Activated T-helper 1 cell treated with anti-CD3 and anti-CD28 coated beads, Interleukin-12 subunit alpha, Interleukin-12 subunit beta, Interleukin-2, Interleukin-4 antibody, amounts not matched to agents 30 ng/mL and 10 ng/mL and 1 ng/mL, durations not matched to agents 14 hours and 24 hours and 36 hours (primary cell): ENCODE measurements at regions not wholly inside any gene's neighbourhood (a gene's known extent, or its start where the extent isn't known, plus 50 kb on each side); places are given as distances from the start of the nearest gene placed in this dataset.

ENCODE experiments used
- DNase-seq: peaks from one replicate; pipeline ENCODE4 v3.0.0; 2021; ENCODE audit warnings: low spot score
- H3K27ac Mint-ChIP-seq: one replicate; pipeline ENCODE4 v1.8.0; 2021; ENCODE audit warnings: mild to moderate bottlenecking, mixed read lengths
- H3K27me3 Mint-ChIP-seq: one replicate; pipeline ENCODE4 v1.8.0; 2022; ENCODE audit warnings: mild to moderate bottlenecking, moderate library complexity, mixed read lengths; ENCODE audit not compliant: insufficient read depth
- H3K36me3 Mint-ChIP-seq: one replicate; pipeline ENCODE4 v1.8.0; 2021; ENCODE audit warnings: low read depth, mixed read lengths
- H3K4me1 Mint-ChIP-seq: one replicate; pipeline ENCODE4 v1.8.0; 2021; ENCODE audit warnings: low read depth, mixed read lengths
- H3K4me3 Mint-ChIP-seq: one replicate; pipeline ENCODE4 v1.8.0; 2021; ENCODE audit warnings: mild to moderate bottlenecking, moderate library complexity, mixed read lengths
- H3K9me3 Mint-ChIP-seq: one replicate; pipeline ENCODE4 v1.8.0; 2021; ENCODE audit warnings: mixed read lengths
- intact Hi-C: fragments of 100-400 bp; cut with micrococcal nuclease; formaldehyde crosslinking; loops from one replicate; pipeline ENCODE4 v1.15.1; 2024

GRCh38 chr5:61687371-61687770 lies 355.3 kb downstream of the ZSWIM6 start:
- Mint-ChIP-seq H3K4me1 (no peaks in the 10 kb centered on the region), H3K36me3 (no peaks in the 10 kb centered on the region), H3K9me3 (no peaks in the 10 kb centered on the region), H3K27ac (no peak overlapping the region), H3K4me3 (no peak overlapping the region), H3K27me3 (peaks cover 3% of the 10 kb centered on the region)
- DNase-seq = no peak
- intact Hi-C loops = no loop called here

- H3K36me3 Mint-ChIP-seq = no peaks in the 10 kb centered on the region
- no peak overlapping the region for H3K27ac Mint-ChIP-seq
- no peaks in the 10 kb centered on the region for H3K9me3 Mint-ChIP-seq
- DNase-seq = no peak
- peaks cover 3% of the 10 kb centered on the region for H3K27me3 Mint-ChIP-seq
- H3K4me1 Mint-ChIP-seq = no peaks in the 10 kb centered on the region
- H3K4me3 Mint-ChIP-seq = no peak overlapping the region
- intact Hi-C loops = no loop called here
These were observed 357.2 kb downstream of the ZSWIM6 start for GRCh38 chr5:61689153-61689846.

GRCh38 chr5:61697809-61698558 lies 365.9 kb downstream of the ZSWIM6 start:
- H3K9me3 Mint-ChIP-seq = no peaks in the 10 kb centered on the region
- H3K4me1 Mint-ChIP-seq = no peaks in the 10 kb centered on the region
- H3K4me3 Mint-ChIP-seq = no peak overlapping the region
- no peak for DNase-seq
- intact Hi-C loops = no loop called here
- no peaks in the 10 kb centered on the region for H3K36me3 Mint-ChIP-seq
- no peak overlapping the region for H3K27ac Mint-ChIP-seq
- H3K27me3 Mint-ChIP-seq = no peaks in the 10 kb centered on the region

DNA sequence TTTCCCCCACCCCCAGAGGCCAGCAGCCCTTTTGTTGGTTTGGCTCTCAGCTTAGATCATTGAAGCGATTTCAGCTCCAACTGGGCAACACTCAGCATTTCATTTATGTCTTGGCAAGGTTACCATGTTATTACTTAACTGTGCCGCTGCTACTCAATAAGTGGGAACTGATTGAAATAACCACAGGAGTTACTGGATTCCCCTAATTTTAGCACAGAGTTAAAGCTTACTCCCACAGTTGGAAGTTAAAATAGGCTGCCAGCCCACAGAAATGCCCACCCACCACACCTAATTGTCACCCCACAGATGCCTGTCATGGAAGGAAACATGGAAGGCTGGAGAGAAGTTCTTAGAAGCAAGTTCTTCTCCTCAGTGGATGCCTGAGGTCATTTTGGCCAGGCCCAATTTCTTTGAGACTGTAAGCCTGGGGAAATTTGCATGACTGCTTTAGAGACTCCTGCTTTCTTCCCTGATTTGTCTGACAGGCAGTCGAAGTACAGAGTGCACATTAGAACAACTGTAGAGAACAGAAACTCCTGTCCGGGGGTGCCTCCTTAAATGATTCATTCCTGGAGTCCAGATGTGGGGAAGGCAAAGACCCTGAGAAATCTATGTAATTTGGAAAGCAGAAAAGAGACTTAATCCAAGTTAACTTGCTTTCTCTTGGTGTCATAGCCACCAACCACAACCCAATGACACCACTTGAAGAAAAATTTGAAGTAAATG lies 370.0 kb downstream of the ZSWIM6 start:
- H3K4me1 Mint-ChIP-seq = no peaks in the 10 kb centered on the region
- intact Hi-C loops = no loop called here

DNA sequence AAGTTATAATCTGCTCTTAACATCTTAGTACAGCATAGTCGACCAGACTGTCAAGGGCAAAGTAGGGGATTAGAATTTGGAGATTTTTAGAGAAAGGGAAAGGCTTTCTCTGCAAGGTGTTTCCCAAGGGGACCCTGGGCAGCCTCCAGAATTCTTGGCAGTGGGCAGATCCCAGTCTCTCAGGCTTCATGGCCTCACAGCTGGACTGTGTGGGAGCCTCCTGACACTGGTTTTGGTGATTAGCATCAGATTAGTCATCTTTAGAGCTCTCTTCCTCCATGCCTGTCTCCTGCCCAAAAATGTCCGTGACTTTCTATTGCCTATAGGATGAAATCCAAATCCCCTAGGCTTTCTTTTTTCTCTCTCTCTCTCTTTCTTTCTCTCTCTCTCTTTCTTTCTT lies 370.7 kb downstream of the ZSWIM6 start:
- Mint-ChIP-seq H3K27me3 (no peaks in the 10 kb centered on the region), H3K27ac (no peak overlapping the region), H3K36me3 (no peaks in the 10 kb centered on the region), H3K4me1 (no peaks in the 10 kb centered on the region), H3K4me3 (no peak overlapping the region), H3K9me3 (no peaks in the 10 kb centered on the region)
- no peak for DNase-seq
- intact Hi-C loops = no loop called here

More for the DNA sequence above, 370.0 kb downstream of the ZSWIM6 start:
- no peak overlapping the region for H3K27ac Mint-ChIP-seq
- no peaks in the 10 kb centered on the region for H3K9me3 Mint-ChIP-seq
- H3K27me3 Mint-ChIP-seq = no peaks in the 10 kb centered on the region
- H3K4me3 Mint-ChIP-seq = no peak overlapping the region
- H3K36me3 Mint-ChIP-seq = no peaks in the 10 kb centered on the region
- DNase-seq = no peak

GRCh38 chr5:61704289-61704688 lies 372.2 kb downstream of the ZSWIM6 start:
- Mint-ChIP-seq H3K27me3 (no peaks in the 10 kb centered on the region), H3K9me3 (peaks cover 5% of the 10 kb centered on the region)
- intact Hi-C loops = no loop called here

DNA sequence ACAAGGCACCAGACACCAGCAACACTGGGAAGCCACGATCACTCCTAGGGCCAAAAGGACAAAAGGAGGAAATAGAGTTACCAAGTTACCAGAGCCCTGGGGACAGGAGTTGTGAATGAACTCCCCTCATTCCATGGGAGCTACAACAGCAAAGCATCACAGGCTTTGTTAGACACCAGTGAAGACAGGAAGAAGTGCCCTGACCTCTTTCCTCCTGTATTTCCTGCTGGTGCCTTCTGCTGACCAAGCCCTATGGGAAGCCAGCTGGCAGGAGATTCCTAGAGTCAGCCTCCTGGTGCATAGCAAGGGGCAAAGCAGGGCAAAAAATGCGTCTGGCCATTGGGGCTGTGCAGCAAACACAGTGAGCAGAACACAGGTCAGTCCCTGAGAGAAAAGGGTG lies 374.7 kb downstream of the ZSWIM6 start:
- intact Hi-C loops = no loop called here
- H3K9me3 Mint-ChIP-seq = peaks cover 8% of the 10 kb centered on the region

More at GRCh38 chr5:61704289-61704688, 372.2 kb downstream of the ZSWIM6 start:
- Mint-ChIP-seq H3K4me3 (no peak overlapping the region), H3K27ac (no peak overlapping the region), H3K36me3 (no peaks in the 10 kb centered on the region), H3K4me1 (no peaks in the 10 kb centered on the region)
- no peak for DNase-seq

DNA sequence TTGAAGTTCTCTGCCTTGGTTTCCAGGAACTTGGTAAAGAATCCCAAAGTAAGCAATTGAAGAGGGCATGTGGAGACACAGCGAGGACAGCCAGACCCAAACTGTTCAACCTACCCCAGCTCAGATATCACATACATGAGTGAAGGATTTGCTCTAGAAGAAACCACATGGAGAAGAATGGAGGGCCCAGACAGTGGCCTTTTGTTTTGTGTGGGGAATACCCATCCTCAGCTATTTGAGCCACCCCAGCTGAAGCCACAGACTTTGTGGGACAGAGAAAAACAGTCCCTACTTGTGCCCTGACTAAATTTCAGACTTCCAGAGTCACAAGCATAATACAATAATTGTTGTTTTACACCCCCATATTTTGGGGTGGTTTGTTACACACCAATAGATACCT lies 387.1 kb downstream of the ZSWIM6 start:
- no peaks in the 10 kb centered on the region for H3K4me1 Mint-ChIP-seq

More for the DNA sequence above, 374.7 kb downstream of the ZSWIM6 start:
- Mint-ChIP-seq H3K4me1 (no peaks in the 10 kb centered on the region), H3K27ac (no peak overlapping the region), H3K27me3 (no peaks in the 10 kb centered on the region), H3K4me3 (no peak overlapping the region), H3K36me3 (no peaks in the 10 kb centered on the region)
- DNase-seq = no peak

DNA sequence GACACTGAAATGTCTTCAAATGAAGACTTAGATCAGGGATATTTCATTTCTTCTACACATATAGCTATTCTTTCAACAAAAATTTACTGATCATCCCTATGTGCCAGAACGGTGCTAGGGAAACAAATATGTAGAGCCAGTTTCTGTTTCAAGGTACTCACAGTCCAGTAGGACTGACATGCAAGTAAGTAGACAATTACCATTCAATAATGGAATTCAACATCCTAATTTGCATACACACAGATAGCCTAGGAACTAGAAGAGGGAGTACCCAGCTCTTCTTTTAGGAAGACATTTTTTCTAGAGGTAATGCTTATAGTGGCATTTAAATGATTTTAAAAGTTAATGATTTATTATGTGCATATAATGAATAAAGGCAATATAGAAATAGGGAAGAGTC lies 388.8 kb downstream of the ZSWIM6 start:
- Mint-ChIP-seq H3K4me3 (no peak overlapping the region), H3K9me3 (peaks cover 3% of the 10 kb centered on the region), H3K27me3 (no peaks in the 10 kb centered on the region), H3K4me1 (no peaks in the 10 kb centered on the region), H3K27ac (no peak overlapping the region), H3K36me3 (no peaks in the 10 kb centered on the region)
- intact Hi-C loops = no loop called here
- DNase-seq = no peak

More for the DNA sequence above, 387.1 kb downstream of the ZSWIM6 start:
- H3K27me3 Mint-ChIP-seq = no peaks in the 10 kb centered on the region
- intact Hi-C loops = no loop called here
- DNase-seq = no peak
- H3K27ac Mint-ChIP-seq = no peak overlapping the region
- H3K9me3 Mint-ChIP-seq = peaks cover 3% of the 10 kb centered on the region
- no peaks in the 10 kb centered on the region for H3K36me3 Mint-ChIP-seq
- H3K4me3 Mint-ChIP-seq = no peak overlapping the region

DNA sequence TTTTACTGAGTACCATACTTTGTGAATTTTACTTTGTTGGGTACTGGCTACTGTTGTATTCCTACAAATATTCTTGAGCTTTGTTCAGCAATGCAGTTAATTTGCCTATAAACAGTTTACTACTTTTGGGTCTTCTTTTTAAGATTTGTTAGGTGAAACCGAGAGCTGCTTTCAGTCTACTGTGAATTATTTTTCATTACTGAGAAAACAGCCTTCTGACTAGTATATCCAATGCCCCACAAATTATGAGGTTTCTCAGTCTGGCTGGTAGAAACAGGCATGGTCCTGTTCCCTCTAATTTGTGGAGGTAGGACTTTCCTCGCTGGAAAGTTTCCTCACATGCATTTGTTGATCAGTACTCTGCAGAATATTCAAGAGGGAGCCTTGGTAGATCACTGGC lies 392.0 kb downstream of the ZSWIM6 start:
- H3K27ac Mint-ChIP-seq = no peak overlapping the region
- H3K36me3 Mint-ChIP-seq = no peaks in the 10 kb centered on the region
- H3K4me1 Mint-ChIP-seq = no peaks in the 10 kb centered on the region
- DNase-seq = no peak
- intact Hi-C loops = no loop called here
- H3K27me3 Mint-ChIP-seq = no peaks in the 10 kb centered on the region
- H3K4me3 Mint-ChIP-seq = no peak overlapping the region
- peaks cover 3% of the 10 kb centered on the region for H3K9me3 Mint-ChIP-seq

DNA sequence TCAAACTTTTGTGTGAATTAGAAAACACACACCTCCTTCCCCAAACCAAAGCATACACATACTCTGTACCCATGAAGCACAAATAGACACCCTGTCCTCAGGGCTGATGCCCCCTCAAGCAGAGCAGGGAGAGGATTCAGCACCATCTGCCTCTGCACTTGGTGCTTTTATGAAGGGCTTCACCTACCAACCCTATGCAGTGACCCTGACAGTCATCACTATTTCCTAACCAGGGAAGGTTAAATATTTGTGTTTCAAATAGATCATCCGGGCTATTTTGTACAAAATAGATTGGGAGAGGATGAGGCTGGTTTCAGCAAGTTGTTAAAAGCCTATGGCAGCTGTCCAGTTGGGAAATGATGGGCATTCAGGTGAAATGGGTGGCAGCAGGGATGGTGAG lies 396.2 kb downstream of the ZSWIM6 start:
- Mint-ChIP-seq H3K9me3 (no peaks in the 10 kb centered on the region), H3K36me3 (no peaks in the 10 kb centered on the region), H3K27me3 (peaks cover 5% of the 10 kb centered on the region), H3K27ac (no peak overlapping the region), H3K4me1 (no peaks in the 10 kb centered on the region), H3K4me3 (no peak overlapping the region)
- no peak for DNase-seq
- intact Hi-C loops = no loop called here

DNA sequence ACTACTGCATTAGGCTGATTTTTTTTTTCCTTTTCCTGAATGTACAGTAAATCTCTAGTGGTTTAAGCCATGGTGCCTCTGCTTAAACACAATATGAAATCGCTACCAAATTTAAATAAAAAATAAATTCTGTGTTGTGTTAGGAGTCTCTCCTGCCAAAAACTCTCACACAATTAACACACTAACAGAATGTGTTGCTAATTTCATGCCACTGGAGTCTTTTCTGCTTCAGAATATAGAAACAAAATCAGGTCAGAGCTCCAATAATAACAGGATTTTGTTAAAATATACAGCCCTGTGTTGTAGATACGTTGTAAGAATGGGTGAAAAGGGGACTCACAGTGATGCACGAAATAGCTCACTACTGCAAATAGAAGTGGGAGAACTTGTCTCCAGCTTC lies 398.8 kb downstream of the ZSWIM6 start:
- Mint-ChIP-seq H3K4me1 (no peaks in the 10 kb centered on the region), H3K4me3 (no peak overlapping the region), H3K9me3 (no peaks in the 10 kb centered on the region), H3K27ac (no peak overlapping the region), H3K36me3 (no peaks in the 10 kb centered on the region), H3K27me3 (peaks cover 5% of the 10 kb centered on the region)
- intact Hi-C loops = no loop called here
- no peak for DNase-seq
